HG03457 (cell line): ENCODE measurements at regions not wholly inside any gene's neighbourhood (a gene's known extent, or its start where the extent isn't known, plus 50 kb on each side); places are given as distances from the start of the nearest gene placed in this dataset.
"Not testable (repeated sequence)": the region's sequence is repeated elsewhere in the genome, so short reads cannot be mapped to it uniquely, and the experiment has no call there.

Experiments
- ATAC-seq: cut with Tn5 transposase; IDR thresholded peaks from one replicate; pipeline ENCODE4 v1.9.1; 2021; ENCODE audit warnings: moderate number of reproducible peaks; ENCODE audit not compliant: unreplicated experiment

GRCh38 chr7:146057958-146058357 is 58.6 kb upstream of the CNTNAP2 start:
- ATAC-seq, result no peak

DNA sequence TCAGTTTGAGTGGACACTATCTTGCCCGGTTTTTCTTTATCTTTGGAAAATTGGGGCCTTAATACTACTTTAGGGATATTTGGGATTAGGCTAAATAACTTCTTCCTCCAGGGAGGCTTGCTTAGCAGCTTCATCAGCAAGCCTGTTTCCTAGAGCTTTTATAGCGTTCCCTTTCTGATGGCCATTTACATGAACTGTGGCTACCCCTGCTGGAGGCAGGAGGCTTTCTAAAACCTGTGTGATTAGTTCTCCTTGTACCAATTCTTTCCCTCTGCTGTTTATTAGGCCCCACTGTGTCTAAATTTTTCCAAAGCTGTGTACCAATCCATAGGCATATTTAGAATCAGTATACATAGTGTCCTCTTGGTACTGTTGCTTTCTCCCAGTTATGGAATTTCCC is 61.7 kb upstream of the CNTNAP2 start:
- ATAC-seq, result no peak

DNA sequence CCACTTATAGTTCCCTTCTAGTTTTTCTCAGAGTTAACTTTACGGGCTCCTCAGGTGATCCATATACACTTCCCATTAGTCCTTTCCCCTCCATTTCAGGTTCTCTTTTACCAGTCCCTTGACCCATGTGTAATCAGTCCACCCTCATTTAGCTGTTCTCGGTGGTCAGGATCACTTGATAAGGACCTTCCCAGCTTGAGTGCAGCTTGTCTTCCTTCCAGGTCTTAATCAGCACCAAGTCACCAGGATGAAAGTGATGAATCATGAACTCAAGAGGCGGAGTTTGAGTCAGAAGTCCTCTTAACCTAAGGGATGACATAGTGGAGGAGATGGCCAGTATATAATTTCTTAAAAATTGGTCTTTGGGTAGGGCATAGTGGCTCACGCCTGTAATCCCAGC is 63.1 kb upstream of the CNTNAP2 start:
- no peak for ATAC-seq

- ATAC-seq, result not testable (repeated sequence)
Measured at GRCh38 chr7:146043310-146043709, 73.3 kb upstream of the CNTNAP2 start.

- no peak for ATAC-seq
Measured at GRCh38 chr7:146028251-146028750, 88.3 kb upstream of the CNTNAP2 start.

DNA sequence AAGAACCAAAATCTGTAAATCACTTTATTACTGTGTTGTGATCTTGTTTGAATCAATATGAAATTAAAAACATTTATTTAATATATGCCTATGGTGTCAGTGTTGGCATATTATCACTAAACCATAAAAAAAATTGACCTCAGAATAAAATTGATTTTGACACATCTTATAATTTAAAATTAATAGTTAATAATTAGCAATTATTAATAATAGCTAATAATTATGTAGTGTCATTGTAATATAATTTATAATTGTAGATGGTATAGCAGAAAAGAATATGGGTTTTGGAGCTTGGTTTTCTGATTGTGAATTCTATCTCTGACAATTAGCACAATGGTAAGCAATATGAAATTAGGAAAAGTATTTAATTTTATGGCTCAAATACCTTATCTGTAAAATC is 89.4 kb upstream of the CNTNAP2 start:
- no peak for ATAC-seq

DNA sequence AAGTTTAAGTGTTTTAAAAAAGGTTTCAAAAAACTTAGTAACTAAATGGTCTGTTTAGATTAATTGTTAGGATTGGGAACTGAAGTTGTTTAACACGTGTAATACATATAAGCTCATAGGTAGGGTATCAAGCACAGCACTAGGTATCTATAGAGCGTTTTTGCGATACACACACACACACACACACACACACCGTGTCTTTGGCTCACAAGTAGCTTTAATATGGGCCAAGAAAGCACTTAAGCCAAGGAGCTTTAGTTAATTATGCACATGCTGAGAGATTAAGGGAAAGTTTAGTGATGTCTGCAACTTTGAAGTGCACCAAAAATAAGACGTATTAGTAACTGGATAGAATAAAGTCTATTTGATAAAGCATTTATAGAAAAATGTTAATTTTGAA is 93.8 kb upstream of the CNTNAP2 start:
- no peak for ATAC-seq

GRCh38 chr7:146019041-146020004 is 97.3 kb upstream of the CNTNAP2 start:
- not testable (repeated sequence) for ATAC-seq

DNA sequence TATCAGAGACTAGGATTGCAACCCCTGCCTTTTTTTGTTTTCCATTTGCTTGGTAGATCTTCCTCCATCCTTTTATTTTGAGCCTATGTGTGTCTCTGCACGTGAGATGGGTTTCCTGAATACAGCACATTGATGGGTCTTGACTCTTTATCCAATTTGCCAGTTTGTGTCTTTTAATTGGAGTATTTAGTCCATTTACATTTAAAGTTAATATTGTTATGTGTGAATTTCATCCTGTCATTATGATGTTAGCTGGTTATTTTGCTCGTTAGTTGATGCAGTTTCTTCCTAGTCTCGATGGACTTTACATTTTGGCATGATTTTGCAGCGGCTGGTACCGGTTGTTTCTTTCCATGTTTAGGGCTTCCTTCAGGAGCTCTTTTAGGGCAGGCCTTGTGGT is 99.2 kb upstream of the CNTNAP2 start:
- not testable (repeated sequence) for ATAC-seq

GRCh38 chr7:146014154-146014553 is 102.4 kb upstream of the CNTNAP2 start:
- not testable (repeated sequence) for ATAC-seq

- ATAC-seq, result no peak
Measured at GRCh38 chr7:146008293-146008692, 108.3 kb upstream of the CNTNAP2 start.

- no peak for ATAC-seq
Measured at GRCh38 chr7:146004805-146005204, 111.8 kb upstream of the CNTNAP2 start.

DNA sequence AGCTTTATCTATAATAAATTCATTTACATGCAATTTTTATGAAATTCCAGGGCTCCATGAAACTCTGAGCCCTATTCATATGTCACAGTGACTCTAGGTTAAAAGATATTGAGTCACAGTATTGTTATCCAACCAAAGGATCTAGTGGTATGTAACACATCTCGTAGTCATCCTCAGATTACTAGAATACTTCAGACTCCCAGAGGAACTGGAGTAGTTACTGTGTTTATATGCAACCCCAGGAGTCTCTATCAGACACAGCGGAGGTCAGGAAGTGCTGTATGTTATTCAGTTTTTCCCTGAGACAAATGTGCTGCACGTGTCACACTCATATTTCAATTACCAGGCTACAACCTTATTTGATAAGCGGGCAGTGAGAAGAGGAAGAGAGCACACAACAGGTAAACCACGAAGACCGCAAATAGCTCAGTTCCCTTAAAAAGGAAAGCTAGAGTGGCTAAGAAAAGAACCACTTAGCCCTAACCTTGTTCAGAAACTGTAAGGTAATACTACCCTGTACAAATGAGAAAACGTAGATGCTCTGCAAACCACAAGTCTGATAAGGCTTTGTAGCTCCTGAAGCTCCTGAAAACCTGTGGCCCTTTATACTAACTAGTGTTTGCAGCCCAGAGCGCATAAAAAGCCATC is 114.0 kb upstream of the CNTNAP2 start:
- peak; percentile 85 for ATAC-seq

DNA sequence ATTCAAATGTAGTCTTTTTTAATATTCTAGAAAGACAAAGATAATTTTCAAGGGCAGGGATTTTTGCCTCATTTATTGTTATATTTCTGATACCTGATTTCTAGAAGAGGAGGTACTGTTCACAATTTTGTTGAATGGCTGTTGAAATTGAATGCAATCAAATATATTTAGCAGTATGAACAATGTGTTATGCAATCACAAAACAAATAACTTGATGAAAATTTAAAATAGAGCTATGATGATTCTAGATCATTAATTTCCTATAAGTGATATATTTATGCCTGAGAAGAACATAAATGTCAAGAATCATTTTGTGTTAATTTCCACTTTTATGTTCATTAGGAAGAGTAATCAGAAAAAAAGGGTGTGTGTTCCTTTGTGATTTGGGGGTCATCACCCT is 114.6 kb upstream of the CNTNAP2 start:
- ATAC-seq, result no peak

GRCh38 chr7:146000882-146001281 is 115.7 kb upstream of the CNTNAP2 start:
- no peak for ATAC-seq

- no peak for ATAC-seq
Measured at GRCh38 chr7:145989469-145989868, 127.1 kb upstream of the CNTNAP2 start.

- no peak for ATAC-seq
Measured at GRCh38 chr7:145986248-145986874, 130.2 kb upstream of the CNTNAP2 start.

DNA sequence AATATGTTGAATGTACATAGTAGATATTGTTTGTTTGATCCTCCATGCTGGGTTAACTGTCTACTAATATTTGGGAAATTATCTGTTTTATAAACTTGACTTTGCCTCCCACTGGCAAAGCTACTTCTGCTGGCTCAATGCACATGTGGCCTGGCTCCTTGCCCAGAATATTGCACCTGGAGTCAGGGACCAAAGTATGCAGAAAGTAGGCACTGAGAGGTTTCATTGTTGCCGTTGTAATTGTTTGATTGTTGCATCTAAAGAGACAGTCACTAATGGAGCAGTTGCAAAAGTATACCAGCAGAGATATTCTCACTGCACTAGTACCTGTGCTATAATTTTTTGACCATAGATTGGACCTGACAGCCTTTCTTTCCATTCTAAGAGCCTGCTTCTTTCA is 137.8 kb upstream of the CNTNAP2 start:
- no peak for ATAC-seq

DNA sequence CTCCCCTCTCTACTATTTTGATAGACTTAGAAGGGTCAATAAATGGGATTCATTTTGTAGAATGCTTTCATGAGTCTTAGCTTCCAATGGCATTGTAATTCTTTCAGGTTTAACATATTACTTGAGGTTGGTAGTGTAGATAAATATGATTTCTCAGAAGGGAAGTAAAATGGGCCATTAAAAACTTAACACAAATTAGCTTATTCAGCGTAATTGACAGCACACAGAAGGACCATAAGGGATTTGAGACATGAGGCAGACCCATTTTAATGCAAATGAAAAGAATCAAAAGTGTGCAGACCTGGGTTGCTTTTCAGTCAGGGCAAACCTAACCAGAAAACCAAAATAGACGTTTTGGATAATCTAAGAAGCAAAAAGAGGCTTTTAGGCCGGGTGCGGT is 156.6 kb upstream of the CNTNAP2 start:
- ATAC-seq, result no peak

DNA sequence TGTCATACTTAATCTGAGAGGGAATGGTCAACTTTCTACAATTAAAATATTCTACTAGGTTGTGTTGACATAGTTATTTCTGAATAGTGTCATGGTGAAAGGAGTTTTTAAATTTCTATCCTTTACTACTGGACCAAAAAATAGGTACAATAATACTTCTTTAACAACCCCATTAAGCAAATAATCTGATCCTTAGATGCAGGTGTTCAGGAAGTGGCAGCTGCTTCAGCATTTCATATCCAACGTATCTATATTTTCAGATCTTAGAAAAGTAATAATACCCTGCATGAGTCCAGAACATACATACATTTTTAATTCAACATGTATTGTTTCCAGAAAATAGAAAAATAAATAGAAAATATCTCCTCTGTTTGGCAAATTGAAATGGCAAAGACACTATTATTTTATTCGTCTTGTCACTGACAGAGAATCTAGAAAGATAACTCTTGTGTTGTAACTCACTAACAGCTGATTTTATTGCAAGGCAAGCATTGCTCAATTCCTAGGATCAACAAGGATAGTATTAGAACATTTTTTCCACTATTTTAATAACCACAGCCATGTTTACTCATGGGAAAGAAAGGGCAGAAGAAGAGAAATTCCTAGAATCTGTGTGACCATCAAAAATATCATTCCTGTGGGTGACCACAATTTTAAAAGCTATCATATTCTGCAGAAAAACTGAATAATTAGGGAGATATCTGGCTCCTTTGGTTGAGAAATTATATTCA is 159.3 kb upstream of the CNTNAP2 start:
- ATAC-seq, result no peak

DNA sequence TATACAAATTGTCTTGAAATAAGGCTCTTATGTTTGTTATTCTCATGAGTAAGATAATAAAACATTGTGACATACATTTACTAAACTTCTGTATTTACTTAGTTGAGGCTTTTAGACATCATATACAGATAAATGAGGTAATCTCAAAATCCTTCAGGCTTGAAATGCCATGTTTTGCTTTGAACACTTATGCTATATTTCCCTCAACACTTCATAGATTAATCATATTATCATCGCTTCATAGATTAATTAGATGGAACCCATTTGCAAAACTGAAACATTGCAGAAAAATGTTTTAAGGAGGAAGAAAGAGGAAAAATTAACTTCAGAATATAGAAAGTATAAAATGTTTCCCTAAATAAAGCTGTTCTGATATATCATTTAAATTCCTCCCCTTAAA is 165.0 kb upstream of the CNTNAP2 start:
- ATAC-seq, result no peak
